Peyer's patch (tissue), 4 donors: ENCODE measurements at regions not wholly inside any gene's neighbourhood (a gene's known extent, or its start where the extent isn't known, plus 50 kb on each side); places are given as distances from the start of the nearest gene placed in this dataset.

Experiments used
- DNase-seq, 3 donors: peaks; one replicate each; pipeline ENCODE4 v3.0.0-alpha.2; 2017 to 2019
- H3K27ac ChIP-seq, 4 donors: fragments of 200-600 bp; sonication (generic); one replicate each; pipeline ENCODE4 v1.5.1; 2016 to 2019
- H3K27me3 ChIP-seq, 2 donors: fragments of 200-600 bp; sonication (generic); one replicate each; pipeline ENCODE4 v1.5.1; 2019
- H3K36me3 ChIP-seq, 3 donors: fragments of 200-600 bp; sonication (generic); one replicate each; pipeline ENCODE4 v1.5.1; 2016 to 2019
- H3K4me1 ChIP-seq, 4 donors: fragments of 200-600 bp; sonication (generic); one replicate each; pipeline ENCODE4 v1.5.1; 2016 to 2019
- H3K4me3 ChIP-seq, 4 donors: fragments of 200-600 bp; sonication (generic); 1 replicate in 3 of 4; 2 replicates in 1 of 4; pipeline ENCODE4 v1.5.1; 2016 to 2019; ENCODE audit warnings: mild to moderate bottlenecking in 1 of 4
- H3K9me3 ChIP-seq, 4 donors: fragments of 200-600 bp; sonication (generic); one replicate each; pipeline ENCODE4 v1.5.1; 2016 to 2019; ENCODE audit warnings: mild to moderate bottlenecking in 1 of 4
- POLR2A ChIP-seq, 2 donors: fragments of 450-650 bp; IDR thresholded peaks; one replicate each; pipeline ENCODE4 v1.5.1; 2017; ENCODE audit warnings: antibody characterized with exemption in 2 of 2, mild to moderate bottlenecking in 2 of 2, moderate library complexity in 2 of 2
- TF ChIP-seq, protein P1 (sequence below), 6 experiments: fragments of 450-650 bp in 4 of 6; fragments of 200-600 bp in 2 of 6; sonication (generic) in 1 of 6; IDR thresholded peaks; one replicate each; pipeline ENCODE4 v1.5.1; 2017 to 2019; ENCODE audit warnings: antibody characterized with exemption in 6 of 6, mild to moderate bottlenecking in 3 of 6, moderate library complexity in 1 of 6

DNA sequence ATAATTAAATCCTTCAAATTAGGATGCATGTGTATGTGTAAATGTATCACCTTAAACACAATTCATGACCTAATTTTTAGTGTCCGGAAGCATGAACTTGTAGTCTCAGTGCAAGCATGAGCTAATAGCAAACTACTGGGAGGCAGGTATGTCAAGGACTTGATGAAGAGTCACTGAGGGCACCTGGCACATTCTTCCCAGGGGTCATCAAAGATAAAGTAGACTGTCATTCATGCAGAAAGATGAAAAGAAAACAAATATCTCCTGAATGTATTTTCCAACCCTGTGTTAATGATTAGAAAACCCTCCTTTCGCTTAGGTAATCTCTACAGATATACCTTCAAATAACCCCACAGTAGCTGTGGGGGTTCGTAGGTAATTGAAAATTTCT, 234.9 kb downstream of the SOCS6 start:
- Histone ChIP-seq H3K27ac (no peak overlapping the region), H3K36me3 (no peaks in the 10 kb centered on the region), H3K27me3 (no peaks in the 10 kb centered on the region), H3K4me1 (no peaks in the 10 kb centered on the region), H3K9me3 (no peaks in the 10 kb centered on the region), H3K4me3 (no peak overlapping the region)
- no peak for DNase-seq
- TF ChIP-seq, protein P1, sequence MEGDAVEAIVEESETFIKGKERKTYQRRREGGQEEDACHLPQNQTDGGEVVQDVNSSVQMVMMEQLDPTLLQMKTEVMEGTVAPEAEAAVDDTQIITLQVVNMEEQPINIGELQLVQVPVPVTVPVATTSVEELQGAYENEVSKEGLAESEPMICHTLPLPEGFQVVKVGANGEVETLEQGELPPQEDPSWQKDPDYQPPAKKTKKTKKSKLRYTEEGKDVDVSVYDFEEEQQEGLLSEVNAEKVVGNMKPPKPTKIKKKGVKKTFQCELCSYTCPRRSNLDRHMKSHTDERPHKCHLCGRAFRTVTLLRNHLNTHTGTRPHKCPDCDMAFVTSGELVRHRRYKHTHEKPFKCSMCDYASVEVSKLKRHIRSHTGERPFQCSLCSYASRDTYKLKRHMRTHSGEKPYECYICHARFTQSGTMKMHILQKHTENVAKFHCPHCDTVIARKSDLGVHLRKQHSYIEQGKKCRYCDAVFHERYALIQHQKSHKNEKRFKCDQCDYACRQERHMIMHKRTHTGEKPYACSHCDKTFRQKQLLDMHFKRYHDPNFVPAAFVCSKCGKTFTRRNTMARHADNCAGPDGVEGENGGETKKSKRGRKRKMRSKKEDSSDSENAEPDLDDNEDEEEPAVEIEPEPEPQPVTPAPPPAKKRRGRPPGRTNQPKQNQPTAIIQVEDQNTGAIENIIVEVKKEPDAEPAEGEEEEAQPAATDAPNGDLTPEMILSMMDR (IDR thresholded peaks at IDR 0.05), result no peak
- TF ChIP-seq POLR2A (IDR thresholded peaks at IDR 0.05), result no peak

- Histone ChIP-seq H3K4me3 (no peak overlapping the region), H3K4me1 (no peaks in the 10 kb centered on the region), H3K27me3 (no peaks in the 10 kb centered on the region), H3K36me3 (no peaks in the 10 kb centered on the region), H3K9me3 (no peaks in the 10 kb centered on the region), H3K27ac (no peak overlapping the region)
- TF ChIP-seq, protein P1 (IDR thresholded peaks at IDR 0.05), result no peak
- TF ChIP-seq POLR2A (IDR thresholded peaks at IDR 0.05), result no peak
- DNase-seq, result no peak
Measured at GRCh38 chr18:70523035-70523791, 234.4 kb downstream of the SOCS6 start.

DNA sequence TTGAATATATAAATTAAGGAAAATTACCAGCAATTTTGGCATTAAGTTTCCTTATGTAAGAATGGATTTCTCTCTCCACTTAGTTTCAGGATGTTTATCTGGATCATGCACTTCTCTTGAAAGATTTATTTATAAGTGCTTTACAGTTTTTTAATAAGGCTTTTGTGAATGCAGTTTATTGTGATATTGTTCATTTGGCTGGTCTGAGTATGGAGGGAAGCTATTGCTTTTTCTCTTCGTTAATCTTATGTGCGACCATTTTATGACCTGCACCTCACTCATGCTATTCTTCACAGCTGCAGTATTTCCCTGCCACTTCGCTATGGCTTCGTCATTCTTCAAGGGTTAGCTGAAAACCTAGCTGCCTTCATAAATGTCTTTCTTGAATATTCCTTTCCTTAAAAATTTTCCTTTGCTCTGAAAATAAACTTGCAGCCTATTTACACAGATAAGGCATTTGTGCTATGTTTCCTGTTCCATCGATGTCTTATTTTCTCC, 233.4 kb downstream of the SOCS6 start:
- no peak for TF ChIP-seq POLR2A (IDR thresholded peaks at IDR 0.05)
- TF ChIP-seq, protein P1 (IDR thresholded peaks at IDR 0.05), result no peak
- no peak for DNase-seq

DNA sequence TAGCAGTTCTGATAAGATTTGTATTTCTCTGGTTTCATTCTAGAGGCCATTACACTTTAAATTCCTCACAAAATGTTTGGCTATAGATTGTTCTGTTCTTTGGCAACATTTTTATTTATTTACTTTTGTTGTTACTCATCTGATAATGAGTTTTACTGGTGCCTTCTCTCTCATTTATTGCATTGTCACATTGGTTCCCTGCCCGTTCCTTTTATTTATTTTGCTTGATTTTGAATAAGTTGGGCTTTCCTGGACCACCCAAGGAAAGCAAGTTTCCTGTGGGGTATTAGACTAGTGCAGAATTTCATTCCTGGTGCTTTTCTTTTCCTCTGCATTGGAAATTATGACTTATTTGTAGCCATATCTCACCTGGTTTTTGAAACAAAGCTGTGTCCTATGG, 232.0 kb downstream of the SOCS6 start:
- Histone ChIP-seq H3K27ac (no peak overlapping the region), H3K4me1 (no peaks in the 10 kb centered on the region), H3K36me3 (no peaks in the 10 kb centered on the region), H3K27me3 (no peaks in the 10 kb centered on the region), H3K4me3 (no peak overlapping the region), H3K9me3 (no peaks in the 10 kb centered on the region)
- TF ChIP-seq, protein P1 (IDR thresholded peaks at IDR 0.05), result no peak
- no peak for TF ChIP-seq POLR2A (IDR thresholded peaks at IDR 0.05)
- DNase-seq, result no peak

More for the DNA sequence above, 233.4 kb downstream of the SOCS6 start:
- Histone ChIP-seq H3K36me3 (no peaks in the 10 kb centered on the region), H3K9me3 (no peaks in the 10 kb centered on the region), H3K27ac (no peak overlapping the region), H3K27me3 (no peaks in the 10 kb centered on the region), H3K4me1 (no peaks in the 10 kb centered on the region), H3K4me3 (no peak overlapping the region)

GRCh38 chr18:70513502-70514171, 224.8 kb downstream of the SOCS6 start:
- Histone ChIP-seq H3K27ac (no peak overlapping the region), H3K4me1 (no peaks in the 10 kb centered on the region), H3K27me3 (no peaks in the 10 kb centered on the region), H3K4me3 (no peak overlapping the region), H3K36me3 (no peaks in the 10 kb centered on the region), H3K9me3 (no peaks in the 10 kb centered on the region)
- DNase-seq, result no peak
- TF ChIP-seq POLR2A (IDR thresholded peaks at IDR 0.05), result no peak
- TF ChIP-seq, protein P1 (IDR thresholded peaks at IDR 0.05), result no peak
